HG02759 (cell line): ENCODE measurements at regions not wholly inside any gene's neighbourhood (a gene's known extent, or its start where the extent isn't known, plus 50 kb on each side); places are given as distances from the start of the nearest gene placed in this dataset.

ENCODE experiments used
- ATAC-seq: cut with Tn5 transposase; IDR thresholded peaks from one replicate; pipeline ENCODE4 v1.9.1; 2021; ENCODE audit warnings: mild to moderate bottlenecking, moderate library complexity; ENCODE audit not compliant: unreplicated experiment

- no peak for ATAC-seq
Observed at GRCh38 chr1:25024615-25025350, 94.7 kb upstream of the RUNX3 start.

GRCh38 chr1:25023826-25024225 is 93.8 kb upstream of the RUNX3 start:
- ATAC-seq = no peak

- no peak for ATAC-seq
Observed at GRCh38 chr1:25023190-25023578, 93.1 kb upstream of the RUNX3 start.

GRCh38 chr1:25022361-25023189 is 92.5 kb upstream of the RUNX3 start:
- peak; percentile 78 for ATAC-seq

GRCh38 chr1:25021591-25022215 is 91.6 kb upstream of the RUNX3 start:
- ATAC-seq = no peak

GRCh38 chr1:25020851-25021590 is 90.9 kb upstream of the RUNX3 start:
- no peak for ATAC-seq

GRCh38 chr1:25020173-25020845 is 90.2 kb upstream of the RUNX3 start:
- ATAC-seq = no peak

GRCh38 chr1:25019337-25020172 is 89.5 kb upstream of the RUNX3 start:
- ATAC-seq = peak; percentile 52

GRCh38 chr1:25018943-25019336 is 88.9 kb upstream of the RUNX3 start:
- ATAC-seq = no peak

GRCh38 chr1:25018110-25018735 is 88.1 kb upstream of the RUNX3 start:
- no peak for ATAC-seq

- no peak for ATAC-seq
Observed at GRCh38 chr1:25017436-25018109, 87.5 kb upstream of the RUNX3 start.

- ATAC-seq = no peak
Observed at GRCh38 chr1:25012966-25013962, 83.2 kb upstream of the RUNX3 start.

- no peak for ATAC-seq
Observed at GRCh38 chr1:25011943-25012638, 82.0 kb upstream of the RUNX3 start.

GRCh38 chr1:25011275-25011674 is 81.2 kb upstream of the RUNX3 start:
- no peak for ATAC-seq

- ATAC-seq = no peak
Observed at GRCh38 chr1:25009671-25010262, 79.7 kb upstream of the RUNX3 start.

GRCh38 chr1:25008192-25008485 is 78.1 kb upstream of the RUNX3 start:
- ATAC-seq = no peak
